ENCODE measurements at regions not wholly inside any gene's neighbourhood (a gene's known extent, or its start where the extent isn't known, plus 50 kb on each side); places are given as distances from the start of the nearest gene placed in this dataset.

GRCh38 chr2:59996855-59997254 lies 556.6 kb downstream of the BCL11A start:
- H3K27me3 ChIP-seq (replicated peaks; ENCODE audit: insufficient read depth): no peaks in the 10 kb centered on the region
- ATAC-seq (ENCODE audit: insufficient number of reproducible peaks, low FRiP score, low read depth) (no peak), DNase-seq (ENCODE audit: low spot score) (no peak)
- H3K4me1 ChIP-seq (ENCODE audit: control insufficient read depth in 1 of 2, low read depth in 2 of 2): no peaks in the 10 kb centered on the region
- no peak for TF ChIP-seq CTCF (IDR thresholded peaks at IDR 0.05)
- no peaks in the 10 kb centered on the region for H3K36me3 ChIP-seq
- H3K9me3 ChIP-seq: no peaks in the 10 kb centered on the region
- H3K27ac ChIP-seq: no peak overlapping the region
- H3K4me3 ChIP-seq: no peak overlapping the region

- no peak overlapping the region for H3K27ac ChIP-seq
- no peak for DNase-seq (ENCODE audit: low spot score)
- H3K36me3 ChIP-seq: no peaks in the 10 kb centered on the region
- H3K27me3 ChIP-seq (replicated peaks; ENCODE audit: insufficient read depth): no peaks in the 10 kb centered on the region
- no peak overlapping the region for H3K4me3 ChIP-seq
- no peak for TF ChIP-seq CTCF (IDR thresholded peaks at IDR 0.05)
- H3K9me3 ChIP-seq: no peaks in the 10 kb centered on the region
- no peak for ATAC-seq (ENCODE audit: insufficient number of reproducible peaks, low FRiP score, low read depth)
- no peaks in the 10 kb centered on the region for H3K4me1 ChIP-seq (ENCODE audit: control insufficient read depth in 1 of 2, low read depth in 2 of 2)
These were observed 559.7 kb downstream of the BCL11A start for GRCh38 chr2:59993726-59994125.

GRCh38 chr2:59988341-59988740 lies 565.1 kb downstream of the BCL11A start:
- no peak overlapping the region for H3K27ac ChIP-seq
- no peaks in the 10 kb centered on the region for H3K9me3 ChIP-seq
- H3K36me3 ChIP-seq: no peaks in the 10 kb centered on the region
- no peak overlapping the region for H3K4me3 ChIP-seq
- ATAC-seq (ENCODE audit: insufficient number of reproducible peaks, low FRiP score, low read depth) (no peak), DNase-seq (ENCODE audit: low spot score) (no peak)
- no peaks in the 10 kb centered on the region for H3K4me1 ChIP-seq (ENCODE audit: control insufficient read depth in 1 of 2, low read depth in 2 of 2)
- no peaks in the 10 kb centered on the region for H3K27me3 ChIP-seq (replicated peaks; ENCODE audit: insufficient read depth)
- TF ChIP-seq CTCF (IDR thresholded peaks at IDR 0.05): no peak

- no peak for TF ChIP-seq CTCF (IDR thresholded peaks at IDR 0.05)
- Histone ChIP-seq H3K4me3 (no peak overlapping the region), H3K9me3 (no peaks in the 10 kb centered on the region), H3K27ac (no peak overlapping the region), H3K27me3 (replicated peaks; ENCODE audit: insufficient read depth) (no peaks in the 10 kb centered on the region), H3K36me3 (no peaks in the 10 kb centered on the region), H3K4me1 (ENCODE audit: control insufficient read depth in 1 of 2, low read depth in 2 of 2) (no peaks in the 10 kb centered on the region)
- ATAC-seq (ENCODE audit: insufficient number of reproducible peaks, low FRiP score, low read depth) (no peak), DNase-seq (ENCODE audit: low spot score) (no peak)
These were observed 566.9 kb downstream of the BCL11A start for GRCh38 chr2:59986511-59986910.

GRCh38 chr2:59985923-59986322 lies 567.5 kb downstream of the BCL11A start:
- no peak for TF ChIP-seq CTCF (IDR thresholded peaks at IDR 0.05)

More at GRCh38 chr2:59985923-59986322, 567.5 kb downstream of the BCL11A start:
- Histone ChIP-seq H3K4me1 (ENCODE audit: control insufficient read depth in 1 of 2, low read depth in 2 of 2) (no peaks in the 10 kb centered on the region), H3K36me3 (no peaks in the 10 kb centered on the region), H3K9me3 (no peaks in the 10 kb centered on the region), H3K27me3 (replicated peaks; ENCODE audit: insufficient read depth) (no peaks in the 10 kb centered on the region), H3K4me3 (no peak overlapping the region), H3K27ac (no peak overlapping the region)
- ATAC-seq (ENCODE audit: insufficient number of reproducible peaks, low FRiP score, low read depth) (no peak), DNase-seq (ENCODE audit: low spot score) (no peak)
